H1 (cell line): ENCODE measurements at regions not wholly inside any gene's neighbourhood (a gene's known extent, or its start where the extent isn't known, plus 50 kb on each side); places are given as distances from the start of the nearest gene placed in this dataset.

Source experiments
- CTCF ChIA-PET: fragments of 300-600 bp; sonication (Branson Sonifier 250); formaldehyde crosslinking; loops from one replicate; lab custom pipeline; 2021; ENCODE audit not compliant: partially characterized antibody; lab: Charles Lee
- POLR2A ChIA-PET: fragments of 300-600 bp; sonication (Branson Sonifier 250); formaldehyde crosslinking; loops from one replicate; lab custom pipeline; 2021; ENCODE audit warnings: inconsistent platforms; ENCODE audit not compliant: partially characterized antibody; lab: Charles Lee
- DNase-seq, 2 experiments: peaks; one replicate each; pipeline versions ENCODE4 v3.0.0 to v3.0.0-alpha.2; 2010 to 2022; ENCODE audit warnings: low spot score in 2 of 2, low read depth in 1 of 2, mixed read lengths in 1 of 2
- FAIRE-seq: peaks from 2 replicates; lab custom pipeline; 2011; peaks lifted over from hg19 to GRCh38; lab: Jason Lieb, UNC
- H2AFZ ChIP-seq: 2 replicates; pipeline ENCODE4 v1.8.1; 2012; ENCODE audit warnings: low read length, inconsistent platforms
- H2AK5ac ChIP-seq: 2 replicates; pipeline ENCODE4 v1.6.1; 2013; ENCODE audit warnings: low read depth, low read length
- H2BK120ac ChIP-seq: replicated peaks from 2 replicates; pipeline ENCODE3; 2013; ENCODE audit warnings: low read depth, low read length, inconsistent platforms
- H2BK12ac ChIP-seq: 2 replicates; pipeline ENCODE4 v1.6.1; 2013; ENCODE audit warnings: low read depth, low read length
- H2BK15ac ChIP-seq: 2 replicates; pipeline ENCODE4 v1.6.1; 2013; ENCODE audit warnings: low read length
- H2BK20ac ChIP-seq: 2 replicates; pipeline ENCODE4 v1.6.1; 2013; ENCODE audit warnings: low read length
- H2BK5ac ChIP-seq: 2 replicates; pipeline ENCODE4 v1.6.1; 2013; ENCODE audit warnings: low read depth, low read length
- H3K14ac ChIP-seq: 2 replicates; pipeline ENCODE4 v1.6.1; 2013; ENCODE audit warnings: inconsistent platforms; ENCODE audit not compliant: insufficient read length
- H3K18ac ChIP-seq: 2 replicates; pipeline ENCODE4 v1.6.1; 2013; ENCODE audit warnings: low read length; ENCODE audit errors: extremely low read depth
- H3K23ac ChIP-seq: 2 replicates; pipeline ENCODE4 v1.6.1; 2013; ENCODE audit warnings: inconsistent platforms; ENCODE audit not compliant: insufficient read length
- H3K23me2 ChIP-seq: 2 replicates; pipeline ENCODE4 v1.6.1; 2013; ENCODE audit warnings: low read depth, low read length
- H3K27ac ChIP-seq: 2 replicates; pipeline ENCODE4 v1.6.1; 2011; ENCODE audit warnings: low read depth, low read length, inconsistent platforms
- H3K27me3 ChIP-seq, 4 experiments: replicated peaks in 1 of 4; 1 replicate in 1 of 4; 2 replicates in 3 of 4; pipeline versions ENCODE4 v1.6.1 to v1.8.1; 2011 to 2013; ENCODE audit warnings: low read length in 3 of 4, mild to moderate bottlenecking in 3 of 4, inconsistent platforms in 2 of 4, mixed read lengths in 2 of 4, moderate library complexity in 1 of 4; ENCODE audit not compliant: control insufficient read depth in 3 of 4, insufficient read depth in 3 of 4; ENCODE audit errors: extremely low read depth in 1 of 4
- H3K36me3 ChIP-seq, 4 experiments: 2 replicates each; pipeline versions ENCODE4 v1.6.1 to v1.8.1; 2011 to 2013; ENCODE audit warnings: mild to moderate bottlenecking in 4 of 4, low read length in 3 of 4, moderate library complexity in 2 of 4, control low read depth in 1 of 4, inconsistent platforms in 1 of 4; ENCODE audit not compliant: insufficient read depth in 4 of 4, control insufficient read depth in 2 of 4
- H3K4ac ChIP-seq: replicated peaks from 2 replicates; pipeline ENCODE3; 2013; ENCODE audit warnings: low read length, low read depth, mixed read lengths, inconsistent platforms; ENCODE audit not compliant: insufficient read length
- H3K4me1 ChIP-seq, 4 experiments: replicated peaks in 1 of 4; 1 replicate in 1 of 4; 2 replicates in 3 of 4; pipeline versions ENCODE4 v1.6.1 to v1.8.1; 2011 to 2013; ENCODE audit warnings: low read length in 3 of 4, inconsistent platforms in 2 of 4, mixed read lengths in 1 of 4; ENCODE audit not compliant: insufficient read depth in 4 of 4, control insufficient read depth in 3 of 4
- H3K4me2 ChIP-seq, 2 experiments: 2 replicates each; pipeline versions ENCODE4 v1.6.1 to v1.8.1; 2011 to 2013; ENCODE audit warnings: low read depth in 2 of 2, low read length in 2 of 2, control low read depth in 1 of 2, inconsistent platforms in 1 of 2, mild to moderate bottlenecking in 1 of 2; ENCODE audit not compliant: insufficient read depth in 1 of 2
- H3K4me3 ChIP-seq, 4 experiments: fragments of 200-600, 300-600 bp in 1 of 4; sonication (generic), shearing (Covaris generic), sonication (Bioruptor Twin) in 1 of 4; 2 replicates each; pipeline versions ENCODE4 v1.5.1 to v1.8.1; 2011 to 2016; ENCODE audit warnings: low read length in 4 of 4, low read depth in 3 of 4, control low read depth in 2 of 4, inconsistent platforms in 2 of 4, mild to moderate bottlenecking in 2 of 4, mixed read lengths in 1 of 4, moderate library complexity in 1 of 4; ENCODE audit not compliant: insufficient read depth in 2 of 4; ENCODE audit errors: extremely low read depth in 1 of 4
- H3K56ac ChIP-seq: replicated peaks from 2 replicates; pipeline ENCODE3; 2013; ENCODE audit warnings: low read depth, mild to moderate bottlenecking, mixed read lengths, low read length, inconsistent platforms; ENCODE audit not compliant: insufficient read length
- H3K79me1 ChIP-seq: 2 replicates; pipeline ENCODE4 v1.6.1; 2013; ENCODE audit warnings: low read depth, low read length, control low read depth
- H3K79me2 ChIP-seq, 2 experiments: 2 replicates each; pipeline versions ENCODE4 v1.6.1 to v1.8.1; 2012 to 2013; ENCODE audit warnings: low read length in 2 of 2, mild to moderate bottlenecking in 2 of 2, inconsistent platforms in 1 of 2; ENCODE audit not compliant: insufficient read depth in 2 of 2, control insufficient read depth in 1 of 2
- H3K9ac ChIP-seq, 4 experiments: replicated peaks in 1 of 4; 1 replicate in 1 of 4; 2 replicates in 3 of 4; pipeline versions ENCODE4 v1.6.1 to v1.8.1; 2011 to 2013; ENCODE audit warnings: low read depth in 3 of 4, low read length in 3 of 4, control low read depth in 2 of 4, mild to moderate bottlenecking in 2 of 4, moderate library complexity in 2 of 4, inconsistent platforms in 1 of 4; ENCODE audit errors: extremely low read depth in 1 of 4
- H3K9me3 ChIP-seq, 2 experiments: 2 replicates each; pipeline versions ENCODE4 v1.6.1 to v1.8.1; 2012 to 2013; ENCODE audit warnings: mild to moderate bottlenecking in 2 of 2, moderate library complexity in 2 of 2, control low read depth in 1 of 2, inconsistent platforms in 1 of 2, low read depth in 1 of 2, low read length in 1 of 2, mixed read lengths in 1 of 2; ENCODE audit not compliant: insufficient read depth in 2 of 2
- H4K20me1 ChIP-seq, 2 experiments: replicated peaks in 1 of 2; 2 replicates each; pipeline versions ENCODE3 to v1.8.1; 2011 to 2013; ENCODE audit warnings: inconsistent platforms in 2 of 2, low read length in 2 of 2, mild to moderate bottlenecking in 1 of 2; ENCODE audit not compliant: insufficient read depth in 2 of 2, control insufficient read depth in 1 of 2
- H4K5ac ChIP-seq: 2 replicates; pipeline ENCODE4 v1.6.1; 2013; ENCODE audit warnings: low read length, low read depth, mixed read lengths, inconsistent platforms; ENCODE audit not compliant: insufficient read length
- H4K8ac ChIP-seq: 2 replicates; pipeline ENCODE4 v1.8.0; 2013; ENCODE audit warnings: mild to moderate bottlenecking, moderate library complexity, low read length, inconsistent platforms; ENCODE audit not compliant: insufficient read depth; ENCODE audit errors: extremely low read depth
- H4K91ac ChIP-seq: replicated peaks from 2 replicates; pipeline ENCODE3; 2013; ENCODE audit warnings: low read length, mixed read lengths, inconsistent platforms; ENCODE audit not compliant: insufficient read length
- CHD2 ChIP-seq: IDR thresholded peaks from 2 replicates; pipeline ENCODE4 v1.6.1; 2012; ENCODE audit warnings: low read length, improper control_type of control experiment
- CREB1 ChIP-seq: IDR thresholded peaks from 2 replicates; pipeline ENCODE4 v1.6.1; 2012; ENCODE audit warnings: inconsistent platforms
- GABPA ChIP-seq: IDR thresholded peaks from 2 replicates; pipeline ENCODE4 v1.6.1; 2011; ENCODE audit warnings: mild to moderate bottlenecking, low read length, moderate library complexity, borderline replicate concordance; ENCODE audit not compliant: insufficient read depth
- KDM1A ChIP-seq: fragments of 200-600, 300-600 bp; sonication (generic); IDR thresholded peaks from 2 replicates; pipeline ENCODE4 v1.7.1; 2016; ENCODE audit warnings: mild to moderate bottlenecking, low read length, borderline replicate concordance
- RXRA ChIP-seq: IDR thresholded peaks from 2 replicates; pipeline ENCODE4 v1.6.1; 2011; ENCODE audit warnings: low read depth, mild to moderate bottlenecking, low read length, moderate library complexity; ENCODE audit not compliant: insufficient read depth
- SUZ12 ChIP-seq: fragments of 200-600 bp; sonication (generic); IDR thresholded peaks from 2 replicates; pipeline ENCODE4 v1.6.1; 2012; ENCODE audit warnings: mild to moderate bottlenecking, inconsistent platforms, low read length, moderate library complexity, mixed read lengths
- ZNF274 ChIP-seq: IDR thresholded peaks from 2 replicates; pipeline ENCODE4 v1.7.0; 2012; ENCODE audit warnings: low read length, borderline replicate concordance; ENCODE audit errors: extremely low read depth
- WGBS, 2 experiments: shearing (Covaris generic) in 1 of 2; methylation state at CpG; one replicate each; pipeline versions ENCODE4 v1.1.6 to v1.1.7; 2013 to 2015; ENCODE audit warnings: low lambda C conversion rate in 2 of 2, mixed read lengths in 2 of 2, inconsistent platforms in 1 of 2, low coverage in 1 of 2, missing lambda C conversion rate in 1 of 2; ENCODE audit not compliant: insufficient replicate concordance in 2 of 2, insufficient coverage in 1 of 2, insufficient read length in 1 of 2; ENCODE audit errors: extremely low coverage in 1 of 2, missing lambda C conversion rate in 1 of 2; 5-methylcytosine and 5-hydroxymethylcytosine counted together

- Histone ChIP-seq H3K27me3 (no peaks in the 10 kb centered on the region), H2BK20ac (no peak overlapping the region; the same call in 1 of the 2 replicates), H3K4me1 (peaks cover 0 to 3% (median 0%) of the 10 kb centered on the region in 4 experiments; a peak in 2 of 7 replicates), H4K5ac (no peak overlapping the region), H3K14ac (no peak overlapping the region), H4K91ac (peak overlapping the region; percentile 55), H3K27ac (no peak overlapping the region), H3K4ac (no peak overlapping the region), H3K79me1 (no peaks in the 10 kb centered on the region), H3K56ac (no peak overlapping the region), H2BK12ac (0 out of 2 replicates have a peak overlapping the region, but pooled peaks have one; percentile 39), H2BK5ac (no peak overlapping the region), H3K23ac (no peak overlapping the region), H3K9ac (peak overlapping the region in 1 of 4 experiments; percentile 22; a peak in 1 of 7 replicates), H3K23me2 (no peaks in the 10 kb centered on the region), H3K4me2 (no peak overlapping the region), H4K20me1 (no peaks in the 10 kb centered on the region), H3K79me2 (no peaks in the 10 kb centered on the region), H3K18ac (no peak overlapping the region), H2BK120ac (no peak overlapping the region), H2AK5ac (no peak overlapping the region), H3K4me3 (no peak overlapping the region), H3K9me3 (no peaks in the 10 kb centered on the region), H2AFZ (peak overlapping the region; percentile 44; the same call in 1 of the 2 replicates), H2BK15ac (no peak overlapping the region), H3K36me3 (no peaks in the 10 kb centered on the region), H4K8ac (no peak overlapping the region)
- 82% methylated on average over 8 of the region's 8 CpGs; no CpG with 5 or more reads in 1 of the 2 experiments for WGBS, 2 experiments
- POLR2A ChIA-PET: no interaction called here
- FAIRE-seq: no peak
- CTCF ChIA-PET: interaction anchor here (0.6 to 1.5 kb wide), 7 partner anchors 15 to 123 kb away, joined by 3 to 7 read pairs (median 3); no protein-coding TSS in a partner anchor
- peak; percentile 2 to 48 for DNase-seq
- TF ChIP-seq CHD2 (no peak), ZNF274 (no peak), GABPA (no peak), CREB1 (no peak), SUZ12 (no peak), RXRA (no peak), KDM1A (no peak)
These were observed 92.4 kb upstream of the JCAD start for GRCh38 chr10:30151581-30152389.
